H9 (cell line): ENCODE measurements at regions not wholly inside any gene's neighbourhood (a gene's known extent, or its start where the extent isn't known, plus 50 kb on each side); places are given as distances from the start of the nearest gene placed in this dataset.

Experiments used
- DNase-seq: peaks from one replicate; pipeline ENCODE4 v3.0.0-alpha.2; 2017
- H2AFZ ChIP-seq: one replicate; pipeline ENCODE4 v1.6.1; 2013; ENCODE audit warnings: mild to moderate bottlenecking, low read length, control low read depth, moderate library complexity
- H2AK5ac ChIP-seq: 2 replicates; pipeline ENCODE4 v1.6.1; 2013; ENCODE audit warnings: low read length, control low read depth, mixed read lengths; ENCODE audit not compliant: insufficient read length
- H2BK120ac ChIP-seq: one replicate; pipeline ENCODE4 v1.6.1; 2013; ENCODE audit warnings: low read depth, mild to moderate bottlenecking, low read length, control low read depth, inconsistent platforms; ENCODE audit not compliant: poor library complexity, severe bottlenecking
- H2BK12ac ChIP-seq: 2 replicates; pipeline ENCODE4 v1.6.1; 2013; ENCODE audit warnings: low read length, control low read depth, mixed read lengths, low read depth; ENCODE audit not compliant: insufficient read length
- H2BK15ac ChIP-seq: 2 replicates; pipeline ENCODE4 v1.6.1; 2013; ENCODE audit warnings: low read depth, low read length, control low read depth
- H2BK20ac ChIP-seq: one replicate; pipeline ENCODE4 v1.6.1; 2013; ENCODE audit warnings: low read depth, mild to moderate bottlenecking, low read length, control low read depth, inconsistent platforms; ENCODE audit not compliant: poor library complexity, severe bottlenecking
- H2BK5ac ChIP-seq: 2 replicates; pipeline ENCODE4 v1.6.1; 2013; ENCODE audit warnings: low read length, control low read depth, mixed read lengths; ENCODE audit not compliant: insufficient read length
- H3K14ac ChIP-seq: 2 replicates; pipeline ENCODE4 v1.6.1; 2013; ENCODE audit warnings: low read length, control low read depth; ENCODE audit not compliant: insufficient read depth
- H3K18ac ChIP-seq: 2 replicates; pipeline ENCODE4 v1.6.1; 2013; ENCODE audit warnings: low read depth, mild to moderate bottlenecking, mixed read lengths, low read length, control low read depth; ENCODE audit not compliant: insufficient read length
- H3K23ac ChIP-seq: 2 replicates; pipeline ENCODE4 v1.6.1; 2013; ENCODE audit warnings: low read length, control low read depth, mixed read lengths, low read depth; ENCODE audit not compliant: insufficient read length
- H3K23me2 ChIP-seq: 2 replicates; pipeline ENCODE4 v1.6.1; 2013; ENCODE audit warnings: low read depth, mild to moderate bottlenecking, mixed read lengths, low read length, control low read depth; ENCODE audit not compliant: insufficient read length, poor library complexity, severe bottlenecking
- H3K27ac ChIP-seq: 2 replicates; pipeline ENCODE4 v1.5.1; 2013; ENCODE audit warnings: low read length, control low read depth, mixed read lengths, low read depth; ENCODE audit not compliant: insufficient read length
- H3K27me3 ChIP-seq: 2 replicates; pipeline ENCODE4 v1.6.1; 2013; ENCODE audit warnings: low read length, control low read depth, inconsistent platforms; ENCODE audit not compliant: insufficient read depth
- H3K4ac ChIP-seq: 2 replicates; pipeline ENCODE4 v1.6.1; 2013; ENCODE audit warnings: low read depth, mild to moderate bottlenecking, control low read depth, inconsistent platforms, low read length, moderate library complexity
- H3K4me1 ChIP-seq: 2 replicates; pipeline ENCODE4 v1.6.1; 2013; ENCODE audit warnings: low read length, control low read depth, inconsistent platforms; ENCODE audit not compliant: insufficient read depth
- H3K4me2 ChIP-seq: 2 replicates; pipeline ENCODE4 v1.6.1; 2013; ENCODE audit warnings: low read length, control low read depth, mixed read lengths; ENCODE audit not compliant: insufficient read length, insufficient read depth
- H3K56ac ChIP-seq: 2 replicates; pipeline ENCODE4 v1.6.1; 2013; ENCODE audit warnings: low read depth, mild to moderate bottlenecking, mixed read lengths, low read length, control low read depth; ENCODE audit not compliant: insufficient read length
- H3K79me1 ChIP-seq: 2 replicates; pipeline ENCODE4 v1.6.1; 2013; ENCODE audit warnings: low read depth, mild to moderate bottlenecking, moderate library complexity, low read length, control low read depth, inconsistent platforms; ENCODE audit not compliant: insufficient read depth, poor library complexity, severe bottlenecking
- H3K79me2 ChIP-seq: 2 replicates; pipeline ENCODE4 v1.6.1; 2013; ENCODE audit warnings: low read length, control low read depth, inconsistent platforms; ENCODE audit not compliant: insufficient read depth
- H3K9ac ChIP-seq: 2 replicates; pipeline ENCODE4 v1.6.1; 2013; ENCODE audit warnings: low read length, control low read depth, mixed read lengths; ENCODE audit not compliant: insufficient read length; ENCODE audit errors: extremely low read depth
- H3K9me3 ChIP-seq: one replicate; pipeline ENCODE4 v1.6.1; 2013; ENCODE audit warnings: low read depth, low read length, inconsistent platforms; ENCODE audit not compliant: control insufficient read depth
- H3T11ph ChIP-seq: one replicate; pipeline ENCODE4 v1.6.1; 2013; ENCODE audit warnings: mild to moderate bottlenecking, low read length, control low read depth, inconsistent platforms
- H4K20me1 ChIP-seq: one replicate; pipeline ENCODE4 v1.6.1; 2013; ENCODE audit not compliant: control insufficient read depth, insufficient read length, insufficient read depth
- H4K5ac ChIP-seq: 2 replicates; pipeline ENCODE4 v1.6.1; 2013; ENCODE audit warnings: low read depth, mild to moderate bottlenecking, mixed read lengths, low read length, control low read depth; ENCODE audit not compliant: insufficient read length
- H4K8ac ChIP-seq: replicated peaks from 2 replicates; pipeline ENCODE4 v1.6.1; 2013; ENCODE audit warnings: low read length, control low read depth, mixed read lengths, low read depth; ENCODE audit not compliant: insufficient read length
- H4K91ac ChIP-seq: 2 replicates; pipeline ENCODE4 v1.6.1; 2013; ENCODE audit warnings: low read depth, mild to moderate bottlenecking, moderate library complexity, mixed read lengths, low read length, control low read depth; ENCODE audit not compliant: insufficient read length
- H3K27ac Mint-ChIP-seq, 3 experiments: 2 replicates in 2 of 3; 3 replicates in 1 of 3; pipeline ENCODE4 v1.8.0; 2020 to 2021; ENCODE audit warnings: mixed read lengths in 3 of 3, mild to moderate bottlenecking in 1 of 3, moderate library complexity in 1 of 3
- H3K27me3 Mint-ChIP-seq: 2 replicates; pipeline ENCODE4 v1.8.0; 2021; ENCODE audit warnings: low read depth, mild to moderate bottlenecking, moderate library complexity, mixed read lengths
- H3K36me3 Mint-ChIP-seq, 3 experiments: 2 replicates in 2 of 3; 3 replicates in 1 of 3; pipeline ENCODE4 v1.8.0; 2020 to 2021; ENCODE audit warnings: low read depth in 3 of 3, mixed read lengths in 3 of 3; ENCODE audit not compliant: insufficient read depth in 1 of 3
- H3K4me1 Mint-ChIP-seq, 2 experiments: 2 replicates each; pipeline ENCODE4 v1.8.0; 2020; ENCODE audit warnings: mixed read lengths in 2 of 2
- H3K4me3 Mint-ChIP-seq, 2 experiments: 2 replicates in 1 of 2; 3 replicates in 1 of 2; pipeline ENCODE4 v1.8.0; 2020 to 2021; ENCODE audit warnings: mild to moderate bottlenecking in 2 of 2, mixed read lengths in 2 of 2, moderate library complexity in 1 of 2
- H3K9me3 Mint-ChIP-seq, 2 experiments: 2 replicates in 1 of 2; 3 replicates in 1 of 2; pipeline ENCODE4 v1.8.0; 2020; ENCODE audit warnings: mild to moderate bottlenecking in 2 of 2, mixed read lengths in 2 of 2, moderate library complexity in 1 of 2
- WGBS: extraction: QIAGEN DNeasy Blood & Tissue Kit; methylation state at CpG from one replicate; pipeline ENCODE4 v1.1.7; 2013; ENCODE audit warnings: missing lambda C conversion rate, low lambda C conversion rate, mixed read lengths; ENCODE audit not compliant: insufficient read length; ENCODE audit errors: extremely low coverage; 5-methylcytosine and 5-hydroxymethylcytosine counted together
- TF ChIP-seq, protein P1 (sequence below): fragments of 200-600 bp; sonication (generic); conservative IDR thresholded peaks from 3 replicates; pipeline ENCODE4 v1.8.0; 2021; ENCODE audit warnings: antibody characterized with exemption, mild to moderate bottlenecking

GRCh38 chr12:94916663-94917062 lies 86.8 kb downstream of the NDUFA12 start:
- TF ChIP-seq, protein P1, sequence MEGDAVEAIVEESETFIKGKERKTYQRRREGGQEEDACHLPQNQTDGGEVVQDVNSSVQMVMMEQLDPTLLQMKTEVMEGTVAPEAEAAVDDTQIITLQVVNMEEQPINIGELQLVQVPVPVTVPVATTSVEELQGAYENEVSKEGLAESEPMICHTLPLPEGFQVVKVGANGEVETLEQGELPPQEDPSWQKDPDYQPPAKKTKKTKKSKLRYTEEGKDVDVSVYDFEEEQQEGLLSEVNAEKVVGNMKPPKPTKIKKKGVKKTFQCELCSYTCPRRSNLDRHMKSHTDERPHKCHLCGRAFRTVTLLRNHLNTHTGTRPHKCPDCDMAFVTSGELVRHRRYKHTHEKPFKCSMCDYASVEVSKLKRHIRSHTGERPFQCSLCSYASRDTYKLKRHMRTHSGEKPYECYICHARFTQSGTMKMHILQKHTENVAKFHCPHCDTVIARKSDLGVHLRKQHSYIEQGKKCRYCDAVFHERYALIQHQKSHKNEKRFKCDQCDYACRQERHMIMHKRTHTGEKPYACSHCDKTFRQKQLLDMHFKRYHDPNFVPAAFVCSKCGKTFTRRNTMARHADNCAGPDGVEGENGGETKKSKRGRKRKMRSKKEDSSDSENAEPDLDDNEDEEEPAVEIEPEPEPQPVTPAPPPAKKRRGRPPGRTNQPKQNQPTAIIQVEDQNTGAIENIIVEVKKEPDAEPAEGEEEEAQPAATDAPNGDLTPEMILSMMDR, result no peak
- H3K27ac ChIP-seq, result no peak overlapping the region
- no peak overlapping the region; a peak in 1 of 5 replicates for H3K4me3 Mint-ChIP-seq

More at GRCh38 chr12:94916663-94917062, 86.8 kb downstream of the NDUFA12 start:
- Histone ChIP-seq H3K4me1 (no peaks in the 10 kb centered on the region), H2BK5ac (no peak overlapping the region), H3K14ac (no peak overlapping the region), H3T11ph (no peak overlapping the region), H3K9ac (no peak overlapping the region), H4K20me1 (no peaks in the 10 kb centered on the region), H3K27me3 (no peaks in the 10 kb centered on the region), H2AK5ac (no peak overlapping the region), H3K56ac (no peak overlapping the region), H3K18ac (no peak overlapping the region), H2BK12ac (no peak overlapping the region), H2BK120ac (no peak overlapping the region), H3K4me2 (no peak overlapping the region), H3K79me2 (no peaks in the 10 kb centered on the region), H2AFZ (no peak overlapping the region), H3K79me1 (no peaks in the 10 kb centered on the region), H2BK15ac (no peak overlapping the region), H3K4ac (no peak overlapping the region), H2BK20ac (no peak overlapping the region), H3K23me2 (no peaks in the 10 kb centered on the region), H4K5ac (no peak overlapping the region), H3K23ac (no peak overlapping the region), H4K91ac (no peak overlapping the region), H4K8ac (no peak overlapping the region), H3K9me3 (no peaks in the 10 kb centered on the region)
- Mint-ChIP-seq H3K36me3 (peaks cover 1 to 13% (median 12%) of the 10 kb centered on the region in 3 experiments; a peak in 5 of 7 replicates), H3K4me1 (peaks cover 17 to 22% of the 10 kb centered on the region in 2 experiments), H3K27me3 (no peaks in the 10 kb centered on the region; the same call in 1 of the 2 replicates), H3K9me3 (peaks cover 8 to 10% of the 10 kb centered on the region in 2 experiments; a peak in 3 of 5 replicates), H3K27ac (peak overlapping the region in 2 of 3 experiments; percentile 4 to 81; a peak in 3 of 7 replicates)
- no peak for DNase-seq
- WGBS, result no CpG with 5 or more reads among the region's 6 CpGs
